ENCODE measurements at regions not wholly inside any gene's neighbourhood (a gene's known extent, or its start where the extent isn't known, plus 50 kb on each side); places are given as distances from the start of the nearest gene placed in this dataset.

DNA sequence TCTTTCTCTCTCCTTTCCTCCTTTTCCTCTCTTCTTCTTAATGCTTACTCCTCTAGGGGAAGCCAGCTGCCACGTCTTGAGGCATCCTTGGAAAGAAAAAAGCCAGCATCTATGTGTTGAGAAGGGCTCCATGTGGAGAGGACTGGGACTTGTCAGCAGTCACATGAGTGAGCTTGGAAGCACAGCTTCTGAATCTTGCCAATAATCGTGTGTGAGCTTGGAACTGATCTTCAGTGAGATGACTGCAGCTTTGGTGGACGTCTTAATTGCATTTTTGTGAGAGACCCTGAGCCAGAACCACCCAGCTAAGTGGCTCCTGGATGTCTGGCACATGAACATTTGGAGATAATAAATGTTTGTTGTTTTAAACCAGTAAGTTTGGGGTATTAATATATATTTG lies 371.7 kb downstream of the SLITRK2 start:
- no peak overlapping the region for H3K4me2 ChIP-seq (ENCODE audit: insufficient read depth, insufficient read length, low read length)
- no peak overlapping the region for H3K27ac Mint-ChIP-seq

More for the DNA sequence above, 371.7 kb downstream of the SLITRK2 start:
- H3K36me3 Mint-ChIP-seq (ENCODE audit: insufficient read depth in 1 of 3, low read depth in 3 of 3), result no peaks in the 10 kb centered on the region; a peak in 1 of 7 replicates
- H3K23me2 ChIP-seq (ENCODE audit: insufficient read length, low read depth, low read length, poor library complexity, severe bottlenecking), result no peaks in the 10 kb centered on the region
- H3K79me1 ChIP-seq (ENCODE audit: insufficient read depth, low read depth, low read length, poor library complexity, severe bottlenecking), result no peaks in the 10 kb centered on the region
- H3K4ac ChIP-seq (ENCODE audit: low read depth, low read length), result no peak overlapping the region
- no peak overlapping the region for H3K27ac ChIP-seq (ENCODE audit: insufficient read length, low read depth, low read length)
- no peak overlapping the region for H3K14ac ChIP-seq (ENCODE audit: insufficient read depth, low read length)
- no peak overlapping the region for H4K8ac ChIP-seq (replicated peaks; ENCODE audit: insufficient read length, low read depth, low read length)
- H2BK5ac ChIP-seq (ENCODE audit: insufficient read length, low read length), result no peak overlapping the region
- no peak overlapping the region for H3T11ph ChIP-seq (ENCODE audit: low read length)
- no peak overlapping the region for H2AK5ac ChIP-seq (ENCODE audit: insufficient read length, low read length)
- no CpG with 5 or more reads among the region's 3 CpGs for WGBS (ENCODE audit: extremely low coverage, insufficient read length, low lambda C conversion rate)
- no peak overlapping the region for H2AFZ ChIP-seq (ENCODE audit: low read length)
- no peak overlapping the region for H3K9ac ChIP-seq (ENCODE audit: extremely low read depth, insufficient read length, low read length)
- no peak overlapping the region for H2BK20ac ChIP-seq (ENCODE audit: low read depth, low read length, poor library complexity, severe bottlenecking)
- H3K23ac ChIP-seq (ENCODE audit: insufficient read length, low read depth, low read length), result no peak overlapping the region
- TF ChIP-seq, protein P1, sequence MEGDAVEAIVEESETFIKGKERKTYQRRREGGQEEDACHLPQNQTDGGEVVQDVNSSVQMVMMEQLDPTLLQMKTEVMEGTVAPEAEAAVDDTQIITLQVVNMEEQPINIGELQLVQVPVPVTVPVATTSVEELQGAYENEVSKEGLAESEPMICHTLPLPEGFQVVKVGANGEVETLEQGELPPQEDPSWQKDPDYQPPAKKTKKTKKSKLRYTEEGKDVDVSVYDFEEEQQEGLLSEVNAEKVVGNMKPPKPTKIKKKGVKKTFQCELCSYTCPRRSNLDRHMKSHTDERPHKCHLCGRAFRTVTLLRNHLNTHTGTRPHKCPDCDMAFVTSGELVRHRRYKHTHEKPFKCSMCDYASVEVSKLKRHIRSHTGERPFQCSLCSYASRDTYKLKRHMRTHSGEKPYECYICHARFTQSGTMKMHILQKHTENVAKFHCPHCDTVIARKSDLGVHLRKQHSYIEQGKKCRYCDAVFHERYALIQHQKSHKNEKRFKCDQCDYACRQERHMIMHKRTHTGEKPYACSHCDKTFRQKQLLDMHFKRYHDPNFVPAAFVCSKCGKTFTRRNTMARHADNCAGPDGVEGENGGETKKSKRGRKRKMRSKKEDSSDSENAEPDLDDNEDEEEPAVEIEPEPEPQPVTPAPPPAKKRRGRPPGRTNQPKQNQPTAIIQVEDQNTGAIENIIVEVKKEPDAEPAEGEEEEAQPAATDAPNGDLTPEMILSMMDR (conservative IDR thresholded peaks at IDR 0.05), result no peak
- no peak for DNase-seq
- H2BK12ac ChIP-seq (ENCODE audit: insufficient read length, low read depth, low read length), result no peak overlapping the region
- no peaks in the 10 kb centered on the region for H3K4me1 ChIP-seq (ENCODE audit: insufficient read depth, low read length)
- H4K5ac ChIP-seq (ENCODE audit: insufficient read length, low read depth, low read length), result no peak overlapping the region
- no peaks in the 10 kb centered on the region for H3K79me2 ChIP-seq (ENCODE audit: insufficient read depth, low read length)
- no peak overlapping the region for H3K56ac ChIP-seq (ENCODE audit: insufficient read length, low read depth, low read length)
- no peak overlapping the region for H3K4me3 Mint-ChIP-seq
- H2BK120ac ChIP-seq (ENCODE audit: low read depth, low read length, poor library complexity, severe bottlenecking), result no peak overlapping the region
- no peaks in the 10 kb centered on the region for H3K27me3 ChIP-seq (ENCODE audit: insufficient read depth, low read length)
- no peak overlapping the region for H3K18ac ChIP-seq (ENCODE audit: insufficient read length, low read depth, low read length)
- H3K4me1 Mint-ChIP-seq, result no peaks in the 10 kb centered on the region
- no peaks in the 10 kb centered on the region for H4K20me1 ChIP-seq (ENCODE audit: control insufficient read depth, insufficient read depth, insufficient read length)
- no peak overlapping the region for H2BK15ac ChIP-seq (ENCODE audit: low read depth, low read length)
- no peaks in the 10 kb centered on the region for H3K27me3 Mint-ChIP-seq (ENCODE audit: low read depth)
- H4K91ac ChIP-seq (ENCODE audit: insufficient read length, low read depth, low read length), result no peak overlapping the region
- peaks cover 21% of the 10 kb centered on the region for H3K9me3 ChIP-seq (ENCODE audit: control insufficient read depth, low read depth, low read length)
- H3K9me3 Mint-ChIP-seq, result peaks cover 60 to 71% of the 10 kb centered on the region in 2 experiments

Data from H9 (cell line).